ENCODE measurements at regions not wholly inside any gene's neighbourhood (a gene's known extent, or its start where the extent isn't known, plus 50 kb on each side); places are given as distances from the start of the nearest gene placed in this dataset.

DNA sequence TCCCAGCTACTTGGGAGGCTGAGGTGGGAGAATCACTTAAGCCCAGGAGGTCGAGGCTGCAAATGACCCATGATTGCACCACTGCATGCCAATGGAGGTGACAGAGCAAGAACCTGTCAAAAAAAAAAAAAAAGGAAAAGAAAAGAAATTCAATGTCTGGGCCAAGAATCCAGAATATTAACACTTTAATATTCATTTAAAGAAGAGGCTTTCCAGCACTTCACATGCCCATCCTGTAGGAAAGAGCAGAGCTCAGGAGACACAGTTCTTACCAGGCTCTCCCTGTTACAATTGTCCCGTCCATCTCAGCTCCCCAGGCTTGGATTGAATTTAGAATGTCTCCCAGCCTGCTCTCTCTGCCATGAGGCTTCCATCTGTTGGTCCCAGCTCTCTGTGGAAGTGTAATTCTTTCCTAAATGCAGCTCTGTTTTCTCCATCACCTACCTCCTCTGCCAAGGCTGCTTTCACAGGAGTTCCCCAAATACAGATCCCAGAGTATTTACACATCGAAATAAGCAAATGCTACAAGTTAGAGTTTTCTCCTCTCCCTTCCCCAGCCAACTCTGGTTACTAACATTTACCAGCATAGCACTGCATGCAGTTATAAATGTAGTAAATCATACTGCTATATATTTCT is 116.6 kb upstream of the CDC42BPA start:
- Histone ChIP-seq H3K9ac (ENCODE audit: low read length in 5 of 5) (peak overlapping the region in 1 of 5 donors; percentile 39), H3K27me3 (ENCODE audit: control insufficient read depth in 5 of 5, insufficient read depth in 4 of 5, low read length in 5 of 5) (peaks cover 0 to 5% (median 0%) of the 10 kb centered on the region in 5 donors), H3K27ac (ENCODE audit: low read depth, low read length) (no peak overlapping the region), H3K36me3 (ENCODE audit: control insufficient read depth in 5 of 5, insufficient read depth in 5 of 5, low read length in 5 of 5) (no peaks in the 10 kb centered on the region), H3K4me3 (ENCODE audit: low read depth in 1 of 5, low read length in 5 of 5) (no peak overlapping the region), H3K4me1 (ENCODE audit: control insufficient read depth in 5 of 5, insufficient read depth in 5 of 5, low read length in 5 of 5) (peaks cover 6 to 41% (median 13%) of the 10 kb centered on the region in 5 donors), H3K9me3 (ENCODE audit: control insufficient read depth in 5 of 5, low read length in 5 of 5) (no peaks in the 10 kb centered on the region)

GRCh38 chr1:227433663-227434341 is 115.5 kb upstream of the CDC42BPA start:
- Histone ChIP-seq H3K4me1 (ENCODE audit: control insufficient read depth in 5 of 5, insufficient read depth in 5 of 5, low read length in 5 of 5) (peaks cover 10 to 53% (median 24%) of the 10 kb centered on the region in 5 donors), H3K4me3 (ENCODE audit: low read depth in 1 of 5, low read length in 5 of 5) (no peak overlapping the region), H3K9ac (ENCODE audit: low read length in 5 of 5) (no peak overlapping the region), H3K36me3 (ENCODE audit: control insufficient read depth in 5 of 5, insufficient read depth in 5 of 5, low read length in 5 of 5) (no peaks in the 10 kb centered on the region), H3K9me3 (ENCODE audit: control insufficient read depth in 5 of 5, low read length in 5 of 5) (no peaks in the 10 kb centered on the region), H3K27me3 (ENCODE audit: control insufficient read depth in 5 of 5, insufficient read depth in 4 of 5, low read length in 5 of 5) (peaks cover 0 to 5% (median 0%) of the 10 kb centered on the region in 5 donors), H3K27ac (ENCODE audit: low read depth, low read length) (no peak overlapping the region)

DNA sequence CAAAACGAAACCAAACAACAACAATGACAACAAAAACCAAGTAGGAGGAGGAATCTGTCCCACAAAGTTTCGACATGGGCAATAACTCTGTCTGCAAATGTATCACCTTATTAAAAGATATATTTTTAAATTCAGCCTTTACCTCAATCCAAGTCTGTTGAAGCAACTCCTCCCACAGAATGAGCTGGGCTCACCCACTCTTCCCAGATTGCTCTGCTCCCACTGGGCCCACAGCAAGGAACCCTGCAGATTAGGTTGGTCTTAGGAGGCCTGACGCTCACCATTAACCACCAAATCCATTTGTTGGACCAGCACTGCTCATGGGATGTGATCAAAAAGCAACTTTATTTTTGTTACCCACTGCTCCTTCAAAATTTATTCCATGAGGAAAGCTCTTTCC is 114.7 kb upstream of the CDC42BPA start:
- H3K36me3 ChIP-seq (ENCODE audit: control insufficient read depth in 5 of 5, insufficient read depth in 5 of 5, low read length in 5 of 5), result no peaks in the 10 kb centered on the region
- H3K27me3 ChIP-seq (ENCODE audit: control insufficient read depth in 5 of 5, insufficient read depth in 4 of 5, low read length in 5 of 5), result no peaks in the 10 kb centered on the region
- H3K4me1 ChIP-seq (ENCODE audit: control insufficient read depth in 5 of 5, insufficient read depth in 5 of 5, low read length in 5 of 5), result peaks cover 12 to 58% (median 27%) of the 10 kb centered on the region in 5 donors
- no peak overlapping the region for H3K27ac ChIP-seq (ENCODE audit: low read depth, low read length)
- H3K9me3 ChIP-seq (ENCODE audit: control insufficient read depth in 5 of 5, low read length in 5 of 5), result no peaks in the 10 kb centered on the region
- H3K4me3 ChIP-seq (ENCODE audit: low read depth in 1 of 5, low read length in 5 of 5), result no peak overlapping the region
- no peak overlapping the region for H3K9ac ChIP-seq (ENCODE audit: low read length in 5 of 5)

DNA sequence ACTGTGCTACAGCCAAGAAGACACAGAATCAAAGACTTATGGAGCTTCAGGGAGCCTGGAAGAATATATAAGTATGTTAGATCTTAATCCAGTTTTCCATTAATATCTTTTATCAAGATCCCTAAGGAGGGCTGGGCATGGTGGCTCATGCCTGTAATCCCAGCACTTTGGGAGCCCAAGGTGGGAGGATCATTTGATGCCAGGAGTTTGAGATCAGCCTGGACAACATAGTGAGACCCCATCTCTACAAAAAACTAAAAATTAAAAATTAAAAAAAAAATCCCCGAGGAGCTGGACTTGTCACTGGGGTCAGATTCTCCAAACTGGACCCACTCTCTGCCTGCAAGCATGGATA is 113.9 kb upstream of the CDC42BPA start:
- no peaks in the 10 kb centered on the region for H3K27me3 ChIP-seq (ENCODE audit: control insufficient read depth in 5 of 5, insufficient read depth in 4 of 5, low read length in 5 of 5)
- H3K9ac ChIP-seq (ENCODE audit: low read length in 5 of 5), result no peak overlapping the region
- H3K36me3 ChIP-seq (ENCODE audit: control insufficient read depth in 5 of 5, insufficient read depth in 5 of 5, low read length in 5 of 5), result no peaks in the 10 kb centered on the region
- no peak overlapping the region for H3K27ac ChIP-seq (ENCODE audit: low read depth, low read length)
- no peaks in the 10 kb centered on the region for H3K9me3 ChIP-seq (ENCODE audit: control insufficient read depth in 5 of 5, low read length in 5 of 5)
- H3K4me1 ChIP-seq (ENCODE audit: control insufficient read depth in 5 of 5, insufficient read depth in 5 of 5, low read length in 5 of 5), result peaks cover 12 to 55% (median 27%) of the 10 kb centered on the region in 5 donors
- H3K4me3 ChIP-seq (ENCODE audit: low read depth in 1 of 5, low read length in 5 of 5), result no peak overlapping the region

DNA sequence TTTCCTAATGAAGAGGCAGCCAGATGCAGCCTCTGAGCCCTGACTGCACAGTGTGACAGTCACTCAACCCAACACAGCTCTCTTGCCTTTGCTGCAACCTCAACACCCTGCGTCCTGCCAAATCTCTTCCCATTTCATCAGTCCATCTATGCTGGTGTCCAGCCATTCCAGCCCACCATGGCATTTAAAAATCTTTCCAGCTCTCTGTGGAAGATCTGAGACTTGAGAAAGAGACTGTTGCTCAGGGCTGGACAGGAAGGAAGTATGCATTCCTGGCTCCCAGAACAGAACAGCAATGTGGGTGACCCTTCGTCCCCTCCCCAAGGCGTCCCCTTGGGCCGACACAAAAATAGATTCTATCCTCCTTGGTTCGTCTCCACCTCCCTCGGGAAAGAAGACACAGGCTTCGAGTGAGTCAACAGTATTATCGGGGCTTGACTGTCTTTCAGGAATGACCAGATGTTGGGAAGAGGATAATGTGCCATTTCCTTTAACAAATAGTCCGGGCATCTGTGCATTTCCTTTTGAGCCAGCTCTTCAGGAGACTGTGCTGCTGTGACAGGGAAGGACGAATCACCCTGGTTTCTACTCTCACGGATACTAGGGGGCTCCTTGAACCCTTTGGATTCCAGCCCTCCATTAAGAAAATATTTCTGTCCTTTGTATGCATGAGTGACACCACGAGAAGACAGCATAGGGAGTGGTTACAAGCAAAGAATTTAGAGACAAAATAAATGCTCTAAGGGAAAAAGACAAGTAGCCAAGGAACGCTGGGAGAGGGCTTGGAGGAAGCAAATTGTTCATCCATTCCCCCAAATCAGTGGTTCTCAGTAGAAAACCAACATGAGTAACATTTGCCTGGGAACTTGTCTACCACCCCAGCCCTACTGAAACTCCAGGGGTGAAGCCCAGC is 111.4 kb upstream of the CDC42BPA start:
- Histone ChIP-seq H3K4me3 (ENCODE audit: low read depth in 1 of 5, low read length in 5 of 5) (peak overlapping the region in 4 of 5 donors; percentile 11 to 40 (median 18)), H3K4me1 (ENCODE audit: control insufficient read depth in 5 of 5, insufficient read depth in 5 of 5, low read length in 5 of 5) (peaks cover 10 to 35% (median 26%) of the 10 kb centered on the region in 5 donors), H3K27me3 (ENCODE audit: control insufficient read depth in 5 of 5, insufficient read depth in 4 of 5, low read length in 5 of 5) (no peaks in the 10 kb centered on the region), H3K9me3 (ENCODE audit: control insufficient read depth in 5 of 5, low read length in 5 of 5) (no peaks in the 10 kb centered on the region), H3K36me3 (ENCODE audit: control insufficient read depth in 5 of 5, insufficient read depth in 5 of 5, low read length in 5 of 5) (no peaks in the 10 kb centered on the region), H3K27ac (ENCODE audit: low read depth, low read length) (peak overlapping the region; percentile 54), H3K9ac (ENCODE audit: low read length in 5 of 5) (no peak overlapping the region)

DNA sequence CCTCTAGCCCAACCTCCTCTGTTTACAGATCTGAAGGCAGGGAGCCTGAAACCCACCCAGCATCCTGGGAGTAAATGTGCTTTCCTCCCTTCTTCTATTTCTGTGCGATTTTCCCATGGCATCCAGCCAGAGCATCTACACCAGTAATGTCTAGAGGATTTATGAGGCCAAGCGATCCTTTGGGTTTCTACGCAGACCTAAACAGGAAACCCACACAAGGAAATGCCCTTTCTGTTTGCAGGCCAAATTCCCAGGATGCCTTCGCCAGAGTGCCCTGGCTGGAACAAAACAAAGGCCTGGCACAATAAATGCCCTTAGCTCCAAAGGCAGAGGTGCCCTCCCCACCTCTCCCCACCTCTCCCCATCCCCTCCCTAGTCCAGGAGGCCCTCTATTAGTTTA is 110.5 kb upstream of the CDC42BPA start:
- Histone ChIP-seq H3K36me3 (ENCODE audit: control insufficient read depth in 5 of 5, insufficient read depth in 5 of 5, low read length in 5 of 5) (no peaks in the 10 kb centered on the region), H3K9ac (ENCODE audit: low read length in 5 of 5) (no peak overlapping the region), H3K27ac (ENCODE audit: low read depth, low read length) (peak overlapping the region; percentile 54), H3K9me3 (ENCODE audit: control insufficient read depth in 5 of 5, low read length in 5 of 5) (no peaks in the 10 kb centered on the region), H3K4me1 (ENCODE audit: control insufficient read depth in 5 of 5, insufficient read depth in 5 of 5, low read length in 5 of 5) (peaks cover 10 to 35% (median 26%) of the 10 kb centered on the region in 5 donors), H3K4me3 (ENCODE audit: low read depth in 1 of 5, low read length in 5 of 5) (no peak overlapping the region), H3K27me3 (ENCODE audit: control insufficient read depth in 5 of 5, insufficient read depth in 4 of 5, low read length in 5 of 5) (no peaks in the 10 kb centered on the region)

DNA sequence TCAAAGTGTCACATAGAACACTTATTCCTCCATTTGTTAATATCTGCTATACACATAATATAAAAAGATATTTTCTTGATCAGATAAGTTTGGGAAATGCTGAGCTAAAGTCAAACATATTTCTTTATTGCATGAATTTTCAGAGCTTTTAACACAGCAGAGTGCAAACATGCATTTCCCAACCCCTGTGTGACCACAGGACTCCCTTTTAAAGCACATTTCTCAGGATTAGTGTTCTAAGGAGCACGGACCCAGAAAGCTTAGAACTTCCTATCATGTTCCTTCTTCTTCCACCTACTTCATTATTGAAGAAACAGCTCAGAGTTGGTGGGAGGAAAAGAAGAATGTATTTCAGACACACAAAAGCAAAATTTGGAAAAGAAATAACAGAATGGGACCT is 109.1 kb upstream of the CDC42BPA start:
- H3K9me3 ChIP-seq (ENCODE audit: control insufficient read depth in 5 of 5, low read length in 5 of 5), result no peaks in the 10 kb centered on the region
- H3K4me1 ChIP-seq (ENCODE audit: control insufficient read depth in 5 of 5, insufficient read depth in 5 of 5, low read length in 5 of 5), result peaks cover 10 to 35% (median 26%) of the 10 kb centered on the region in 5 donors
- H3K9ac ChIP-seq (ENCODE audit: low read length in 5 of 5), result no peak overlapping the region
- H3K36me3 ChIP-seq (ENCODE audit: control insufficient read depth in 5 of 5, insufficient read depth in 5 of 5, low read length in 5 of 5), result no peaks in the 10 kb centered on the region
- no peaks in the 10 kb centered on the region for H3K27me3 ChIP-seq (ENCODE audit: control insufficient read depth in 5 of 5, insufficient read depth in 4 of 5, low read length in 5 of 5)
- no peak overlapping the region for H3K27ac ChIP-seq (ENCODE audit: low read depth, low read length)
- H3K4me3 ChIP-seq (ENCODE audit: low read depth in 1 of 5, low read length in 5 of 5), result no peak overlapping the region

- Histone ChIP-seq H3K4me3 (ENCODE audit: low read depth in 1 of 5, low read length in 5 of 5) (no peak overlapping the region), H3K27ac (ENCODE audit: low read depth, low read length) (no peak overlapping the region), H3K36me3 (ENCODE audit: control insufficient read depth in 5 of 5, insufficient read depth in 5 of 5, low read length in 5 of 5) (no peaks in the 10 kb centered on the region), H3K27me3 (ENCODE audit: control insufficient read depth in 5 of 5, insufficient read depth in 4 of 5, low read length in 5 of 5) (no peaks in the 10 kb centered on the region), H3K9ac (ENCODE audit: low read length in 5 of 5) (no peak overlapping the region), H3K4me1 (ENCODE audit: control insufficient read depth in 5 of 5, insufficient read depth in 5 of 5, low read length in 5 of 5) (peaks cover 6 to 17% (median 14%) of the 10 kb centered on the region in 5 donors), H3K9me3 (ENCODE audit: control insufficient read depth in 5 of 5, low read length in 5 of 5) (no peaks in the 10 kb centered on the region)
Measured at GRCh38 chr1:227424953-227425352, 106.7 kb upstream of the CDC42BPA start.

GRCh38 chr1:227424159-227424680 is 105.9 kb upstream of the CDC42BPA start:
- peaks cover 2 to 10% (median 7%) of the 10 kb centered on the region in 5 donors for H3K4me1 ChIP-seq (ENCODE audit: control insufficient read depth in 5 of 5, insufficient read depth in 5 of 5, low read length in 5 of 5)
- no peaks in the 10 kb centered on the region for H3K36me3 ChIP-seq (ENCODE audit: control insufficient read depth in 5 of 5, insufficient read depth in 5 of 5, low read length in 5 of 5)
- H3K9me3 ChIP-seq (ENCODE audit: control insufficient read depth in 5 of 5, low read length in 5 of 5), result no peaks in the 10 kb centered on the region
- no peak overlapping the region for H3K4me3 ChIP-seq (ENCODE audit: low read depth in 1 of 5, low read length in 5 of 5)
- H3K27ac ChIP-seq (ENCODE audit: low read depth, low read length), result no peak overlapping the region
- H3K27me3 ChIP-seq (ENCODE audit: control insufficient read depth in 5 of 5, insufficient read depth in 4 of 5, low read length in 5 of 5), result no peaks in the 10 kb centered on the region
- no peak overlapping the region for H3K9ac ChIP-seq (ENCODE audit: low read length in 5 of 5)
